H1 (cell line): ENCODE measurements at regions not wholly inside any gene's neighbourhood (a gene's known extent, or its start where the extent isn't known, plus 50 kb on each side); places are given as distances from the start of the nearest gene placed in this dataset.

Experiments used
- CTCF ChIA-PET: fragments of 300-600 bp; sonication (Branson Sonifier 250); formaldehyde crosslinking; loops from one replicate; lab custom pipeline; 2021; ENCODE audit not compliant: partially characterized antibody; lab: Charles Lee
- POLR2A ChIA-PET: fragments of 300-600 bp; sonication (Branson Sonifier 250); formaldehyde crosslinking; loops from one replicate; lab custom pipeline; 2021; ENCODE audit warnings: inconsistent platforms; ENCODE audit not compliant: partially characterized antibody; lab: Charles Lee
- DNase-seq, 2 experiments: peaks; one replicate each; pipeline versions ENCODE4 v3.0.0 to v3.0.0-alpha.2; 2010 to 2022; ENCODE audit warnings: low spot score in 2 of 2, low read depth in 1 of 2, mixed read lengths in 1 of 2
- FAIRE-seq: peaks from 2 replicates; lab custom pipeline; 2011; peaks lifted over from hg19 to GRCh38; lab: Jason Lieb, UNC
- H2AFZ ChIP-seq: 2 replicates; pipeline ENCODE4 v1.8.1; 2012; ENCODE audit warnings: low read length, inconsistent platforms
- H2AK5ac ChIP-seq: 2 replicates; pipeline ENCODE4 v1.6.1; 2013; ENCODE audit warnings: low read depth, low read length
- H2BK120ac ChIP-seq: replicated peaks from 2 replicates; pipeline ENCODE3; 2013; ENCODE audit warnings: low read depth, low read length, inconsistent platforms
- H2BK12ac ChIP-seq: 2 replicates; pipeline ENCODE4 v1.6.1; 2013; ENCODE audit warnings: low read depth, low read length
- H2BK15ac ChIP-seq: 2 replicates; pipeline ENCODE4 v1.6.1; 2013; ENCODE audit warnings: low read length
- H2BK20ac ChIP-seq: 2 replicates; pipeline ENCODE4 v1.6.1; 2013; ENCODE audit warnings: low read length
- H2BK5ac ChIP-seq: 2 replicates; pipeline ENCODE4 v1.6.1; 2013; ENCODE audit warnings: low read depth, low read length
- H3K14ac ChIP-seq: 2 replicates; pipeline ENCODE4 v1.6.1; 2013; ENCODE audit warnings: inconsistent platforms; ENCODE audit not compliant: insufficient read length
- H3K18ac ChIP-seq: 2 replicates; pipeline ENCODE4 v1.6.1; 2013; ENCODE audit warnings: low read length; ENCODE audit errors: extremely low read depth
- H3K23ac ChIP-seq: 2 replicates; pipeline ENCODE4 v1.6.1; 2013; ENCODE audit warnings: inconsistent platforms; ENCODE audit not compliant: insufficient read length
- H3K23me2 ChIP-seq: 2 replicates; pipeline ENCODE4 v1.6.1; 2013; ENCODE audit warnings: low read depth, low read length
- H3K27ac ChIP-seq: 2 replicates; pipeline ENCODE4 v1.6.1; 2011; ENCODE audit warnings: low read depth, low read length, inconsistent platforms
- H3K27me3 ChIP-seq, 4 experiments: replicated peaks in 1 of 4; 1 replicate in 1 of 4; 2 replicates in 3 of 4; pipeline versions ENCODE4 v1.6.1 to v1.8.1; 2011 to 2013; ENCODE audit warnings: low read length in 3 of 4, mild to moderate bottlenecking in 3 of 4, inconsistent platforms in 2 of 4, mixed read lengths in 2 of 4, moderate library complexity in 1 of 4; ENCODE audit not compliant: control insufficient read depth in 3 of 4, insufficient read depth in 3 of 4; ENCODE audit errors: extremely low read depth in 1 of 4
- H3K36me3 ChIP-seq, 4 experiments: 2 replicates each; pipeline versions ENCODE4 v1.6.1 to v1.8.1; 2011 to 2013; ENCODE audit warnings: mild to moderate bottlenecking in 4 of 4, low read length in 3 of 4, moderate library complexity in 2 of 4, control low read depth in 1 of 4, inconsistent platforms in 1 of 4; ENCODE audit not compliant: insufficient read depth in 4 of 4, control insufficient read depth in 2 of 4
- H3K4ac ChIP-seq: replicated peaks from 2 replicates; pipeline ENCODE3; 2013; ENCODE audit warnings: low read length, low read depth, mixed read lengths, inconsistent platforms; ENCODE audit not compliant: insufficient read length
- H3K4me1 ChIP-seq, 4 experiments: replicated peaks in 1 of 4; 1 replicate in 1 of 4; 2 replicates in 3 of 4; pipeline versions ENCODE4 v1.6.1 to v1.8.1; 2011 to 2013; ENCODE audit warnings: low read length in 3 of 4, inconsistent platforms in 2 of 4, mixed read lengths in 1 of 4; ENCODE audit not compliant: insufficient read depth in 4 of 4, control insufficient read depth in 3 of 4
- H3K4me2 ChIP-seq, 2 experiments: 2 replicates each; pipeline versions ENCODE4 v1.6.1 to v1.8.1; 2011 to 2013; ENCODE audit warnings: low read depth in 2 of 2, low read length in 2 of 2, control low read depth in 1 of 2, inconsistent platforms in 1 of 2, mild to moderate bottlenecking in 1 of 2; ENCODE audit not compliant: insufficient read depth in 1 of 2
- H3K4me3 ChIP-seq, 4 experiments: fragments of 200-600, 300-600 bp in 1 of 4; sonication (generic), shearing (Covaris generic), sonication (Bioruptor Twin) in 1 of 4; 2 replicates each; pipeline versions ENCODE4 v1.5.1 to v1.8.1; 2011 to 2016; ENCODE audit warnings: low read length in 4 of 4, low read depth in 3 of 4, control low read depth in 2 of 4, inconsistent platforms in 2 of 4, mild to moderate bottlenecking in 2 of 4, mixed read lengths in 1 of 4, moderate library complexity in 1 of 4; ENCODE audit not compliant: insufficient read depth in 2 of 4; ENCODE audit errors: extremely low read depth in 1 of 4
- H3K56ac ChIP-seq: replicated peaks from 2 replicates; pipeline ENCODE3; 2013; ENCODE audit warnings: low read depth, mild to moderate bottlenecking, mixed read lengths, low read length, inconsistent platforms; ENCODE audit not compliant: insufficient read length
- H3K79me1 ChIP-seq: 2 replicates; pipeline ENCODE4 v1.6.1; 2013; ENCODE audit warnings: low read depth, low read length, control low read depth
- H3K79me2 ChIP-seq, 2 experiments: 2 replicates each; pipeline versions ENCODE4 v1.6.1 to v1.8.1; 2012 to 2013; ENCODE audit warnings: low read length in 2 of 2, mild to moderate bottlenecking in 2 of 2, inconsistent platforms in 1 of 2; ENCODE audit not compliant: insufficient read depth in 2 of 2, control insufficient read depth in 1 of 2
- H3K9ac ChIP-seq, 4 experiments: replicated peaks in 1 of 4; 1 replicate in 1 of 4; 2 replicates in 3 of 4; pipeline versions ENCODE4 v1.6.1 to v1.8.1; 2011 to 2013; ENCODE audit warnings: low read depth in 3 of 4, low read length in 3 of 4, control low read depth in 2 of 4, mild to moderate bottlenecking in 2 of 4, moderate library complexity in 2 of 4, inconsistent platforms in 1 of 4; ENCODE audit errors: extremely low read depth in 1 of 4
- H3K9me3 ChIP-seq, 2 experiments: 2 replicates each; pipeline versions ENCODE4 v1.6.1 to v1.8.1; 2012 to 2013; ENCODE audit warnings: mild to moderate bottlenecking in 2 of 2, moderate library complexity in 2 of 2, control low read depth in 1 of 2, inconsistent platforms in 1 of 2, low read depth in 1 of 2, low read length in 1 of 2, mixed read lengths in 1 of 2; ENCODE audit not compliant: insufficient read depth in 2 of 2
- H4K20me1 ChIP-seq, 2 experiments: replicated peaks in 1 of 2; 2 replicates each; pipeline versions ENCODE3 to v1.8.1; 2011 to 2013; ENCODE audit warnings: inconsistent platforms in 2 of 2, low read length in 2 of 2, mild to moderate bottlenecking in 1 of 2; ENCODE audit not compliant: insufficient read depth in 2 of 2, control insufficient read depth in 1 of 2
- H4K5ac ChIP-seq: 2 replicates; pipeline ENCODE4 v1.6.1; 2013; ENCODE audit warnings: low read length, low read depth, mixed read lengths, inconsistent platforms; ENCODE audit not compliant: insufficient read length
- H4K8ac ChIP-seq: 2 replicates; pipeline ENCODE4 v1.8.0; 2013; ENCODE audit warnings: mild to moderate bottlenecking, moderate library complexity, low read length, inconsistent platforms; ENCODE audit not compliant: insufficient read depth; ENCODE audit errors: extremely low read depth
- H4K91ac ChIP-seq: replicated peaks from 2 replicates; pipeline ENCODE3; 2013; ENCODE audit warnings: low read length, mixed read lengths, inconsistent platforms; ENCODE audit not compliant: insufficient read length
- CEBPB ChIP-seq: IDR thresholded peaks from 2 replicates; pipeline ENCODE4 v1.6.1; 2012; ENCODE audit warnings: low read depth, low read length
- CHD2 ChIP-seq: IDR thresholded peaks from 2 replicates; pipeline ENCODE4 v1.6.1; 2012; ENCODE audit warnings: low read length, improper control_type of control experiment
- CTCF ChIP-seq, 3 experiments: IDR thresholded peaks; 1 replicate in 2 of 3; 2 replicates in 1 of 3; pipeline versions ENCODE4 v1.5.1 to v1.6.1; 2011; ENCODE audit warnings: low read length in 3 of 3, mild to moderate bottlenecking in 3 of 3, inconsistent platforms in 2 of 3, low read depth in 1 of 3, moderate library complexity in 1 of 3; ENCODE audit not compliant: insufficient read depth in 1 of 3; ENCODE audit errors: control extremely low read depth in 1 of 3
- EGR1 ChIP-seq: IDR thresholded peaks from 2 replicates; pipeline ENCODE4 v1.6.1; 2011; ENCODE audit warnings: low read depth, low read length, borderline replicate concordance
- NANOG ChIP-seq: IDR thresholded peaks from 2 replicates; pipeline ENCODE4 v1.6.1; 2011; ENCODE audit warnings: low read length, low read depth, mild to moderate bottlenecking, inconsistent platforms; ENCODE audit not compliant: insufficient read depth, poor library complexity, severe bottlenecking
- POU5F1 ChIP-seq: IDR thresholded peaks from 2 replicates; pipeline ENCODE4 v1.6.1; 2011; ENCODE audit warnings: low read depth, mild to moderate bottlenecking, low read length, moderate library complexity
- RNF2 ChIP-seq: fragments of 200-900, 300-1000 bp; sonication (generic); IDR thresholded peaks from 2 replicates; pipeline ENCODE4 v1.7.1; 2016; ENCODE audit warnings: borderline replicate concordance, low read depth, mild to moderate bottlenecking, antibody characterized with exemption, low read length; ENCODE audit not compliant: poor library complexity, severe bottlenecking; ENCODE audit errors: missing control alignments
- RXRA ChIP-seq: IDR thresholded peaks from 2 replicates; pipeline ENCODE4 v1.6.1; 2011; ENCODE audit warnings: low read depth, mild to moderate bottlenecking, low read length, moderate library complexity; ENCODE audit not compliant: insufficient read depth
- SIN3A ChIP-seq, 2 experiments: IDR thresholded peaks in 1 of 2; conservative IDR thresholded peaks in 1 of 2; 2 replicates each; pipeline ENCODE4 v1.6.1; 2011 to 2012; ENCODE audit warnings: low read length in 2 of 2, improper control_type of control experiment in 1 of 2, low read depth in 1 of 2, mild to moderate bottlenecking in 1 of 2
- TEAD4 ChIP-seq: IDR thresholded peaks from 2 replicates; pipeline ENCODE4 v1.6.1; 2012; ENCODE audit warnings: low read depth, low read length, inconsistent platforms, mixed read lengths
- YY1 ChIP-seq: IDR thresholded peaks from 2 replicates; pipeline ENCODE4 v1.6.1; 2011; ENCODE audit warnings: low read depth, mild to moderate bottlenecking, low read length
- ZNF274 ChIP-seq: IDR thresholded peaks from 2 replicates; pipeline ENCODE4 v1.7.0; 2012; ENCODE audit warnings: low read length, borderline replicate concordance; ENCODE audit errors: extremely low read depth
- WGBS, 2 experiments: shearing (Covaris generic) in 1 of 2; methylation state at CpG; one replicate each; pipeline versions ENCODE4 v1.1.6 to v1.1.7; 2013 to 2015; ENCODE audit warnings: low lambda C conversion rate in 2 of 2, mixed read lengths in 2 of 2, inconsistent platforms in 1 of 2, low coverage in 1 of 2, missing lambda C conversion rate in 1 of 2; ENCODE audit not compliant: insufficient replicate concordance in 2 of 2, insufficient coverage in 1 of 2, insufficient read length in 1 of 2; ENCODE audit errors: extremely low coverage in 1 of 2, missing lambda C conversion rate in 1 of 2; 5-methylcytosine and 5-hydroxymethylcytosine counted together

GRCh38 chr21:14057313-14057712, 153.4 kb downstream of the LIPI start:
- H3K18ac ChIP-seq = no peak overlapping the region
- no peak overlapping the region for H3K14ac ChIP-seq
- H2BK5ac ChIP-seq = peak overlapping the region; percentile 78
- H3K23me2 ChIP-seq = no peaks in the 10 kb centered on the region
- no peak overlapping the region for H2AFZ ChIP-seq
- H4K20me1 ChIP-seq = peaks cover 5 to 13% of the 10 kb centered on the region in 2 experiments
- no peak overlapping the region for H2AK5ac ChIP-seq
- no peak overlapping the region for H3K4ac ChIP-seq
- H3K56ac ChIP-seq = no peak overlapping the region
- H3K79me2 ChIP-seq = peaks cover 0 to 47% of the 10 kb centered on the region in 2 experiments; a peak in 3 of 4 replicates
- no peak overlapping the region for H2BK15ac ChIP-seq
- H3K23ac ChIP-seq = no peak overlapping the region
- H3K9me3 ChIP-seq = no peaks in the 10 kb centered on the region
- H4K91ac ChIP-seq = no peak overlapping the region
- POLR2A ChIA-PET = no interaction called here
- H3K9ac ChIP-seq = no peak overlapping the region
- no peaks in the 10 kb centered on the region for H3K27me3 ChIP-seq
- peaks cover 11% of the 10 kb centered on the region for H3K79me1 ChIP-seq
- no peak overlapping the region; the same call in 1 of the 2 replicates for H3K27ac ChIP-seq
- no peak overlapping the region for H3K4me3 ChIP-seq
- no peak overlapping the region for H4K8ac ChIP-seq
- no peak overlapping the region for H2BK120ac ChIP-seq
- no peaks in the 10 kb centered on the region; a peak in 1 of 7 replicates for H3K4me1 ChIP-seq
- no peak overlapping the region for H3K4me2 ChIP-seq
- no peak for DNase-seq
- FAIRE-seq = no peak
- 81% methylated on average over 4 of the region's 4 CpGs; no CpG with 5 or more reads in 1 of the 2 experiments for WGBS, 2 experiments
- H4K5ac ChIP-seq = no peak overlapping the region
- no peaks in the 10 kb centered on the region for H3K36me3 ChIP-seq
- no peak overlapping the region for H2BK20ac ChIP-seq
- CTCF ChIA-PET = no interaction called here
- H2BK12ac ChIP-seq = no peak overlapping the region; the same call in 1 of the 2 replicates
- TF ChIP-seq CHD2 = no peak
- no peak for TF ChIP-seq ZNF274
- TF ChIP-seq EGR1 = no peak
- no peak for TF ChIP-seq TEAD4
- no peak for TF ChIP-seq CEBPB
- no peak for TF ChIP-seq SIN3A (conservative IDR thresholded peaks at IDR 0.05 in 1 of 2, IDR thresholded peaks at IDR 0.05 in 1 of 2; ENCODE audit: low read depth in 1 of 2, low read length in 2 of 2)
- no peak for TF ChIP-seq CTCF (IDR thresholded peaks at IDR 0.05; ENCODE audit: control extremely low read depth in 1 of 3, insufficient read depth in 1 of 3, low read depth in 1 of 3, low read length in 3 of 3)
- TF ChIP-seq YY1 = no peak
- no peak for TF ChIP-seq NANOG
- TF ChIP-seq RNF2 = no peak
- no peak for TF ChIP-seq RXRA
- no peak for TF ChIP-seq POU5F1
